ENCODE measurements at regions not wholly inside any gene's neighbourhood (a gene's known extent, or its start where the extent isn't known, plus 50 kb on each side); places are given as distances from the start of the nearest gene placed in this dataset.
"Not testable (repeated sequence)": the region's sequence is repeated elsewhere in the genome, so short reads cannot be mapped to it uniquely, and the experiment has no call there.

- no peak for DNase-seq
Observed at GRCh38 chr2:59851836-59852475, 701.5 kb downstream of the BCL11A start.

- DNase-seq = no peak
Observed at GRCh38 chr2:59850554-59850953, 702.9 kb downstream of the BCL11A start.

GRCh38 chr2:59833941-59834340, 719.5 kb downstream of the BCL11A start:
- no peak for DNase-seq

- no peak for DNase-seq
Observed at GRCh38 chr2:59830601-59831000, 722.9 kb downstream of the BCL11A start.

GRCh38 chr2:59827677-59828076, 725.8 kb downstream of the BCL11A start:
- no peak for DNase-seq

- DNase-seq = no peak
Observed at GRCh38 chr2:59826177-59826576, 727.3 kb downstream of the BCL11A start.

GRCh38 chr2:59824314-59824713, 729.1 kb downstream of the BCL11A start:
- DNase-seq = no peak

- no peak for DNase-seq
Observed at GRCh38 chr2:59816075-59816474, 737.4 kb downstream of the BCL11A start.

- not testable (repeated sequence) for DNase-seq
Observed at GRCh38 chr2:59810283-59810682, 743.2 kb downstream of the BCL11A start.

GRCh38 chr2:59806486-59806885, 747.0 kb downstream of the BCL11A start:
- DNase-seq = no peak

- DNase-seq = no peak
Observed at GRCh38 chr2:59804732-59805131, 748.7 kb downstream of the BCL11A start.

GRCh38 chr2:59803586-59803985, 749.9 kb downstream of the BCL11A start:
- DNase-seq = no peak

- no peak for DNase-seq
Observed at GRCh38 chr2:59798687-59799232, 754.7 kb downstream of the BCL11A start.

GRCh38 chr2:59791004-59791618, 762.3 kb downstream of the BCL11A start:
- no peak for DNase-seq

- DNase-seq = no peak
Observed at GRCh38 chr2:59790186-59791003, 763.1 kb downstream of the BCL11A start.

- no peak for DNase-seq
Observed at GRCh38 chr2:59789523-59789922, 763.9 kb downstream of the BCL11A start.

GRCh38 chr2:59787095-59787494, 766.4 kb downstream of the BCL11A start:
- DNase-seq = no peak

- no peak for DNase-seq
Observed at GRCh38 chr2:59786684-59787083, 766.8 kb downstream of the BCL11A start.

GRCh38 chr2:59779571-59779970, 773.9 kb downstream of the BCL11A start:
- no peak for DNase-seq

GRCh38 chr2:59777120-59777519, 776.3 kb downstream of the BCL11A start:
- no peak for DNase-seq

GRCh38 chr2:59776726-59777008, 776.8 kb downstream of the BCL11A start:
- DNase-seq = no peak

- no peak for DNase-seq
Observed at GRCh38 chr2:59774821-59775433, 778.5 kb downstream of the BCL11A start.

GRCh38 chr2:59770651-59771050, 782.8 kb downstream of the BCL11A start:
- DNase-seq = no peak

GRCh38 chr2:59761966-59762365, 791.5 kb downstream of the BCL11A start:
- no peak for DNase-seq

Data from stimulated activated CD4-positive, alpha-beta T cell treated with anti-CD3 and anti-CD28 coated beads, Interleukin-1b, Interleukin-23, amount 100 ng/mL, for 48 hours (primary cell).